ENCODE measurements at regions not wholly inside any gene's neighbourhood (a gene's known extent, or its start where the extent isn't known, plus 50 kb on each side); places are given as distances from the start of the nearest gene placed in this dataset.

- Histone ChIP-seq H3K4me3 (no peak overlapping the region), H3K9me3 (replicated peaks in 1 of 3) (no peaks in the 10 kb centered on the region), H3K27ac (no peak overlapping the region), H3K4me1 (replicated peaks in 1 of 2) (no peaks in the 10 kb centered on the region), H3K36me3 (replicated peaks in 1 of 2) (no peaks in the 10 kb centered on the region), H3K27me3 (no peaks in the 10 kb centered on the region)
- TF ChIP-seq POLR2A (IDR thresholded peaks at IDR 0.05) (no peak), CTCF (IDR thresholded peaks at IDR 0.05) (no peak)
- DNase-seq, result no peak
- intact Hi-C loops (cut with DNase I), result no loop called here
- WGBS, 4 donors, result 34 to 52% (median 46%) methylated on average over 4 of the region's 4 CpGs
These were observed 345.1 kb downstream of the MFSD1 start for GRCh38 chr3:159146856-159147435.

- Histone ChIP-seq H3K27ac (no peak overlapping the region), H3K9me3 (replicated peaks in 1 of 3) (no peaks in the 10 kb centered on the region), H3K4me3 (no peak overlapping the region), H3K4me1 (replicated peaks in 1 of 2) (no peaks in the 10 kb centered on the region), H3K27me3 (no peaks in the 10 kb centered on the region), H3K36me3 (replicated peaks in 1 of 2) (no peaks in the 10 kb centered on the region)
- DNase-seq, result no peak
- WGBS, 4 donors, result 46 to 66% (median 62%) methylated on average over 4 of the region's 4 CpGs
- TF ChIP-seq CTCF (IDR thresholded peaks at IDR 0.05) (no peak), POLR2A (IDR thresholded peaks at IDR 0.05) (no peak)
- intact Hi-C loops (cut with DNase I), result no loop called here
These were observed 346.0 kb downstream of the MFSD1 start for GRCh38 chr3:159147813-159148212.

- 64 to 75% (median 72%) methylated on average over 1 of the region's 1 CpG for WGBS, 4 donors
These were observed 346.6 kb downstream of the MFSD1 start for GRCh38 chr3:159148466-159148865.

DNA sequence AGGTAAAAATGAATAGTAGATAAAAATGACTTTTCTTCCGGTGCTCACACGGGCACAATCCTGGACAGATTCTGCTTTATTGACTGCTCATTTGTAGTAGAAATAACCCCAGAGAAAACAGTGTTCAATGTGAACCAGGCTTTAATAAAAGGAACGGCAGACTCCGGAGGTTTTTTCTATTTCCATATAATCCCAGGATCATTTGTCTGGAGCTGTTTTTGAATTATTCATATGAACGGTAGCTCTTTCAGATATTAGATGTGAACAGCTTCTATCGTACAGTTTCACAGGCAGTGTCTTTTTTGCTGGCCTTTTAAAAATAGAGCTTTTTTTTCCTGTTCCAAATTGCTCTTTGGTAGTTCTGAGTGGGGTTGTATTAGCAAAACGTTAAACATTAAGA, 347.3 kb downstream of the MFSD1 start:
- no peak overlapping the region for H3K27ac ChIP-seq
- 77 to 87% (median 81%) methylated on average over 7 of the region's 7 CpGs for WGBS, 4 donors
- intact Hi-C loops (cut with DNase I), result no loop called here
- no peak for DNase-seq
- no peaks in the 10 kb centered on the region for H3K4me1 ChIP-seq (replicated peaks in 1 of 2)
- H3K27me3 ChIP-seq, result no peaks in the 10 kb centered on the region
- H3K9me3 ChIP-seq (replicated peaks in 1 of 3), result no peaks in the 10 kb centered on the region
- no peaks in the 10 kb centered on the region for H3K36me3 ChIP-seq (replicated peaks in 1 of 2)
- no peak for TF ChIP-seq POLR2A (IDR thresholded peaks at IDR 0.05)
- no peak for TF ChIP-seq CTCF (IDR thresholded peaks at IDR 0.05)
- no peak overlapping the region for H3K4me3 ChIP-seq

More at GRCh38 chr3:159148466-159148865, 346.6 kb downstream of the MFSD1 start:
- Histone ChIP-seq H3K4me1 (replicated peaks in 1 of 2) (no peaks in the 10 kb centered on the region), H3K4me3 (no peak overlapping the region), H3K27me3 (no peaks in the 10 kb centered on the region), H3K36me3 (replicated peaks in 1 of 2) (no peaks in the 10 kb centered on the region), H3K27ac (no peak overlapping the region), H3K9me3 (replicated peaks in 1 of 3) (no peaks in the 10 kb centered on the region)
- TF ChIP-seq POLR2A (IDR thresholded peaks at IDR 0.05) (no peak), CTCF (IDR thresholded peaks at IDR 0.05) (no peak)
- intact Hi-C loops (cut with DNase I), result no loop called here
- no peak for DNase-seq

Measured in adrenal gland (tissue), 9 donors.